ENCODE measurements at regions not wholly inside any gene's neighbourhood (a gene's known extent, or its start where the extent isn't known, plus 50 kb on each side); places are given as distances from the start of the nearest gene placed in this dataset.

- no peak overlapping the region for H3K27ac ChIP-seq (ENCODE audit: insufficient read depth, low read length, poor library complexity, severe bottlenecking)
- no peaks in the 10 kb centered on the region for H3K36me3 ChIP-seq (ENCODE audit: control insufficient read depth, insufficient read depth, low read length)
- DNase-seq = no peak
- peaks cover 13% of the 10 kb centered on the region for H3K4me1 ChIP-seq (ENCODE audit: control insufficient read depth, insufficient read depth, low read length, poor library complexity, severe bottlenecking)
- H3K9me3 ChIP-seq (ENCODE audit: control insufficient read depth, low read length) = no peaks in the 10 kb centered on the region
- no peaks in the 10 kb centered on the region for H3K27me3 ChIP-seq (replicated peaks; ENCODE audit: control insufficient read depth, insufficient read depth, low read length, poor library complexity, severe bottlenecking)
- H3K4me3 ChIP-seq (ENCODE audit: insufficient read depth, low read depth, low read length, poor library complexity, severe bottlenecking) = no peak overlapping the region
Observed at GRCh38 chr7:86975914-86976313, 83.5 kb downstream of the ELAPOR2 start.

GRCh38 chr7:86975449-86975848, 84.0 kb downstream of the ELAPOR2 start:
- H3K4me1 ChIP-seq (ENCODE audit: control insufficient read depth, insufficient read depth, low read length, poor library complexity, severe bottlenecking) = peaks cover 13% of the 10 kb centered on the region
- H3K9me3 ChIP-seq (ENCODE audit: control insufficient read depth, low read length) = no peaks in the 10 kb centered on the region
- H3K4me3 ChIP-seq (ENCODE audit: insufficient read depth, low read depth, low read length, poor library complexity, severe bottlenecking) = no peak overlapping the region
- DNase-seq = no peak
- H3K36me3 ChIP-seq (ENCODE audit: control insufficient read depth, insufficient read depth, low read length) = no peaks in the 10 kb centered on the region
- H3K27ac ChIP-seq (ENCODE audit: insufficient read depth, low read length, poor library complexity, severe bottlenecking) = no peak overlapping the region
- no peaks in the 10 kb centered on the region for H3K27me3 ChIP-seq (replicated peaks; ENCODE audit: control insufficient read depth, insufficient read depth, low read length, poor library complexity, severe bottlenecking)

- Histone ChIP-seq H3K36me3 (ENCODE audit: control insufficient read depth, insufficient read depth, low read length) (no peaks in the 10 kb centered on the region), H3K27ac (ENCODE audit: insufficient read depth, low read length, poor library complexity, severe bottlenecking) (no peak overlapping the region), H3K4me1 (ENCODE audit: control insufficient read depth, insufficient read depth, low read length, poor library complexity, severe bottlenecking) (no peaks in the 10 kb centered on the region), H3K27me3 (replicated peaks; ENCODE audit: control insufficient read depth, insufficient read depth, low read length, poor library complexity, severe bottlenecking) (no peaks in the 10 kb centered on the region), H3K9me3 (ENCODE audit: control insufficient read depth, low read length) (no peaks in the 10 kb centered on the region), H3K4me3 (ENCODE audit: insufficient read depth, low read depth, low read length, poor library complexity, severe bottlenecking) (no peak overlapping the region)
- DNase-seq = no peak
Observed at GRCh38 chr7:86972072-86972471, 87.4 kb downstream of the ELAPOR2 start.

GRCh38 chr7:86970986-86971385, 88.5 kb downstream of the ELAPOR2 start:
- DNase-seq = no peak
- no peaks in the 10 kb centered on the region for H3K4me1 ChIP-seq (ENCODE audit: control insufficient read depth, insufficient read depth, low read length, poor library complexity, severe bottlenecking)
- no peaks in the 10 kb centered on the region for H3K27me3 ChIP-seq (replicated peaks; ENCODE audit: control insufficient read depth, insufficient read depth, low read length, poor library complexity, severe bottlenecking)
- no peaks in the 10 kb centered on the region for H3K9me3 ChIP-seq (ENCODE audit: control insufficient read depth, low read length)
- H3K27ac ChIP-seq (ENCODE audit: insufficient read depth, low read length, poor library complexity, severe bottlenecking) = no peak overlapping the region
- H3K36me3 ChIP-seq (ENCODE audit: control insufficient read depth, insufficient read depth, low read length) = no peaks in the 10 kb centered on the region
- H3K4me3 ChIP-seq (ENCODE audit: insufficient read depth, low read depth, low read length, poor library complexity, severe bottlenecking) = no peak overlapping the region

GRCh38 chr7:86970547-86970946, 88.9 kb downstream of the ELAPOR2 start:
- H3K4me3 ChIP-seq (ENCODE audit: insufficient read depth, low read depth, low read length, poor library complexity, severe bottlenecking) = no peak overlapping the region
- H3K27me3 ChIP-seq (replicated peaks; ENCODE audit: control insufficient read depth, insufficient read depth, low read length, poor library complexity, severe bottlenecking) = no peaks in the 10 kb centered on the region
- no peaks in the 10 kb centered on the region for H3K36me3 ChIP-seq (ENCODE audit: control insufficient read depth, insufficient read depth, low read length)
- H3K4me1 ChIP-seq (ENCODE audit: control insufficient read depth, insufficient read depth, low read length, poor library complexity, severe bottlenecking) = no peaks in the 10 kb centered on the region
- no peaks in the 10 kb centered on the region for H3K9me3 ChIP-seq (ENCODE audit: control insufficient read depth, low read length)
- DNase-seq = no peak
- H3K27ac ChIP-seq (ENCODE audit: insufficient read depth, low read length, poor library complexity, severe bottlenecking) = no peak overlapping the region

GRCh38 chr7:86969865-86970264, 89.6 kb downstream of the ELAPOR2 start:
- H3K4me3 ChIP-seq (ENCODE audit: insufficient read depth, low read depth, low read length, poor library complexity, severe bottlenecking) = no peak overlapping the region
- DNase-seq = no peak
- no peaks in the 10 kb centered on the region for H3K27me3 ChIP-seq (replicated peaks; ENCODE audit: control insufficient read depth, insufficient read depth, low read length, poor library complexity, severe bottlenecking)
- no peak overlapping the region for H3K27ac ChIP-seq (ENCODE audit: insufficient read depth, low read length, poor library complexity, severe bottlenecking)
- H3K9me3 ChIP-seq (ENCODE audit: control insufficient read depth, low read length) = no peaks in the 10 kb centered on the region
- no peaks in the 10 kb centered on the region for H3K36me3 ChIP-seq (ENCODE audit: control insufficient read depth, insufficient read depth, low read length)
- no peaks in the 10 kb centered on the region for H3K4me1 ChIP-seq (ENCODE audit: control insufficient read depth, insufficient read depth, low read length, poor library complexity, severe bottlenecking)

- Histone ChIP-seq H3K27me3 (replicated peaks; ENCODE audit: control insufficient read depth, insufficient read depth, low read length, poor library complexity, severe bottlenecking) (no peaks in the 10 kb centered on the region), H3K27ac (ENCODE audit: insufficient read depth, low read length, poor library complexity, severe bottlenecking) (no peak overlapping the region), H3K9me3 (ENCODE audit: control insufficient read depth, low read length) (no peaks in the 10 kb centered on the region), H3K36me3 (ENCODE audit: control insufficient read depth, insufficient read depth, low read length) (no peaks in the 10 kb centered on the region), H3K4me1 (ENCODE audit: control insufficient read depth, insufficient read depth, low read length, poor library complexity, severe bottlenecking) (no peaks in the 10 kb centered on the region), H3K4me3 (ENCODE audit: insufficient read depth, low read depth, low read length, poor library complexity, severe bottlenecking) (no peak overlapping the region)
- no peak for DNase-seq
Observed at GRCh38 chr7:86968618-86969017, 90.8 kb downstream of the ELAPOR2 start.

- Histone ChIP-seq H3K27me3 (replicated peaks; ENCODE audit: control insufficient read depth, insufficient read depth, low read length, poor library complexity, severe bottlenecking) (no peaks in the 10 kb centered on the region), H3K4me1 (ENCODE audit: control insufficient read depth, insufficient read depth, low read length, poor library complexity, severe bottlenecking) (no peaks in the 10 kb centered on the region), H3K27ac (ENCODE audit: insufficient read depth, low read length, poor library complexity, severe bottlenecking) (no peak overlapping the region), H3K9me3 (ENCODE audit: control insufficient read depth, low read length) (no peaks in the 10 kb centered on the region), H3K36me3 (ENCODE audit: control insufficient read depth, insufficient read depth, low read length) (no peaks in the 10 kb centered on the region), H3K4me3 (ENCODE audit: insufficient read depth, low read depth, low read length, poor library complexity, severe bottlenecking) (no peak overlapping the region)
- no peak for DNase-seq
Observed at GRCh38 chr7:86966916-86967315, 92.5 kb downstream of the ELAPOR2 start.

- Histone ChIP-seq H3K27me3 (replicated peaks; ENCODE audit: control insufficient read depth, insufficient read depth, low read length, poor library complexity, severe bottlenecking) (no peaks in the 10 kb centered on the region), H3K27ac (ENCODE audit: insufficient read depth, low read length, poor library complexity, severe bottlenecking) (no peak overlapping the region), H3K4me1 (ENCODE audit: control insufficient read depth, insufficient read depth, low read length, poor library complexity, severe bottlenecking) (no peaks in the 10 kb centered on the region), H3K9me3 (ENCODE audit: control insufficient read depth, low read length) (no peaks in the 10 kb centered on the region), H3K4me3 (ENCODE audit: insufficient read depth, low read depth, low read length, poor library complexity, severe bottlenecking) (no peak overlapping the region), H3K36me3 (ENCODE audit: control insufficient read depth, insufficient read depth, low read length) (no peaks in the 10 kb centered on the region)
- DNase-seq = no peak
Observed at GRCh38 chr7:86965727-86966120, 93.7 kb downstream of the ELAPOR2 start.

- Histone ChIP-seq H3K9me3 (ENCODE audit: control insufficient read depth, low read length) (no peaks in the 10 kb centered on the region), H3K36me3 (ENCODE audit: control insufficient read depth, insufficient read depth, low read length) (no peaks in the 10 kb centered on the region), H3K4me3 (ENCODE audit: insufficient read depth, low read depth, low read length, poor library complexity, severe bottlenecking) (no peak overlapping the region), H3K4me1 (ENCODE audit: control insufficient read depth, insufficient read depth, low read length, poor library complexity, severe bottlenecking) (no peaks in the 10 kb centered on the region), H3K27ac (ENCODE audit: insufficient read depth, low read length, poor library complexity, severe bottlenecking) (no peak overlapping the region), H3K27me3 (replicated peaks; ENCODE audit: control insufficient read depth, insufficient read depth, low read length, poor library complexity, severe bottlenecking) (no peaks in the 10 kb centered on the region)
- no peak for DNase-seq
Observed at GRCh38 chr7:86964973-86965726, 94.3 kb downstream of the ELAPOR2 start.

Data from effector memory CD4-positive, alpha-beta T cell (primary cell).